ENCODE measurements at regions not wholly inside any gene's neighbourhood (a gene's known extent, or its start where the extent isn't known, plus 50 kb on each side); places are given as distances from the start of the nearest gene placed in this dataset.

- Histone ChIP-seq H3K36me3 (no peaks in the 10 kb centered on the region), H3K4me3 (ENCODE audit: low read depth, low read length) (no peak overlapping the region), H3K9me3 (no peaks in the 10 kb centered on the region), H3K4me1 (no peaks in the 10 kb centered on the region), H3K27me3 (0 out of 2 replicates have a peak, but pooled peaks cover 3% of the 10 kb centered on the region)
- DNase-seq = no peak
- no peak for TF ChIP-seq CTCF (IDR thresholded peaks at IDR 0.05; ENCODE audit: low read depth, low read length)
These were observed 484.9 kb upstream of the CRIM1 start for GRCh38 chr2:35870713-35871112.

- Histone ChIP-seq H3K36me3 (no peaks in the 10 kb centered on the region), H3K27me3 (no peaks in the 10 kb centered on the region), H3K4me1 (no peaks in the 10 kb centered on the region), H3K9me3 (no peaks in the 10 kb centered on the region), H3K4me3 (ENCODE audit: low read depth, low read length) (no peak overlapping the region)
- no peak for TF ChIP-seq CTCF (IDR thresholded peaks at IDR 0.05; ENCODE audit: low read depth, low read length)
- no peak for DNase-seq
These were observed 491.4 kb upstream of the CRIM1 start for GRCh38 chr2:35864141-35864540.

- no peaks in the 10 kb centered on the region for H3K4me1 ChIP-seq
- no peak for DNase-seq
- H3K9me3 ChIP-seq = no peaks in the 10 kb centered on the region
- no peak for TF ChIP-seq CTCF (IDR thresholded peaks at IDR 0.05; ENCODE audit: low read depth, low read length)
- no peaks in the 10 kb centered on the region for H3K36me3 ChIP-seq
- no peak overlapping the region for H3K4me3 ChIP-seq (ENCODE audit: low read depth, low read length)
- no peaks in the 10 kb centered on the region for H3K27me3 ChIP-seq
These were observed 497.4 kb upstream of the CRIM1 start for GRCh38 chr2:35858216-35858615.

GRCh38 chr2:35857498-35857897, 498.1 kb upstream of the CRIM1 start:
- H3K9me3 ChIP-seq = no peaks in the 10 kb centered on the region
- H3K36me3 ChIP-seq = no peaks in the 10 kb centered on the region
- H3K27me3 ChIP-seq = no peaks in the 10 kb centered on the region
- no peak overlapping the region for H3K4me3 ChIP-seq (ENCODE audit: low read depth, low read length)
- H3K4me1 ChIP-seq = no peaks in the 10 kb centered on the region
- TF ChIP-seq CTCF (IDR thresholded peaks at IDR 0.05; ENCODE audit: low read depth, low read length) = no peak
- no peak for DNase-seq

- Histone ChIP-seq H3K36me3 (no peaks in the 10 kb centered on the region), H3K9me3 (no peaks in the 10 kb centered on the region), H3K4me3 (ENCODE audit: low read depth, low read length) (no peak overlapping the region), H3K4me1 (no peaks in the 10 kb centered on the region), H3K27me3 (no peaks in the 10 kb centered on the region)
- no peak for TF ChIP-seq CTCF (IDR thresholded peaks at IDR 0.05; ENCODE audit: low read depth, low read length)
- DNase-seq = no peak
These were observed 524.2 kb upstream of the CRIM1 start for GRCh38 chr2:35831385-35831784.

- no peaks in the 10 kb centered on the region for H3K4me1 ChIP-seq
- no peak overlapping the region for H3K4me3 ChIP-seq (ENCODE audit: low read depth, low read length)
- TF ChIP-seq CTCF (IDR thresholded peaks at IDR 0.05; ENCODE audit: low read depth, low read length) = no peak
- H3K27me3 ChIP-seq = no peaks in the 10 kb centered on the region
- no peaks in the 10 kb centered on the region for H3K9me3 ChIP-seq
- DNase-seq = no peak
- H3K36me3 ChIP-seq = no peaks in the 10 kb centered on the region
These were observed 524.7 kb upstream of the CRIM1 start for GRCh38 chr2:35830833-35831232.
